Naive thymus-derived CD8-positive, alpha-beta T cell (primary cell): ENCODE measurements at regions not wholly inside any gene's neighbourhood (a gene's known extent, or its start where the extent isn't known, plus 50 kb on each side); places are given as distances from the start of the nearest gene placed in this dataset.
A peak's percentile ranks its signal among the peaks of the same experiment; 100 is the strongest.
"Not testable (repeated sequence)": the region's sequence is repeated elsewhere in the genome, so short reads cannot be mapped to it uniquely, and the experiment has no call there.

ENCODE experiments used
- ATAC-seq, 2 donors: fragments of 150-1000 bp; cut with Tn5 transposase in 1 of 2; sonication (Bioruptor Pico), chemical (Tn5 transposase) in 1 of 2; 1 replicate in 1 of 2; 2 replicates in 1 of 2; pipeline ENCODE4 v1.10.0; 2021; ENCODE audit warnings: mild to moderate bottlenecking in 2 of 2, moderate library complexity in 2 of 2
- POLR2A ChIA-PET: fragments of 350-600 bp; sonication (Branson Sonifier 250); formaldehyde crosslinking; loops from one replicate; lab custom pipeline; 2021; ENCODE audit warnings: antibody characterized with exemption; lab: Charles Lee
- DNase-seq, 10 donors: peaks; one replicate each; pipeline versions ENCODE4 v3.0.0 to v3.0.0-alpha.2; 2020 to 2022
- H3K27ac Mint-ChIP-seq, 10 donors: one replicate each; pipeline ENCODE4 v1.8.0; 2020 to 2022; ENCODE audit warnings: mild to moderate bottlenecking in 10 of 10, mixed read lengths in 10 of 10, moderate library complexity in 4 of 10, inconsistent platforms in 1 of 10
- H3K27me3 Mint-ChIP-seq, 5 donors: one replicate each; pipeline ENCODE4 v1.8.0; 2021 to 2022; ENCODE audit warnings: mixed read lengths in 5 of 5
- H3K36me3 Mint-ChIP-seq, 3 donors: one replicate each; pipeline ENCODE4 v1.8.0; 2020 to 2022; ENCODE audit warnings: mixed read lengths in 3 of 3, mild to moderate bottlenecking in 2 of 3, inconsistent platforms in 1 of 3
- H3K4me1 Mint-ChIP-seq, 4 donors: one replicate each; pipeline ENCODE4 v1.8.0; 2021 to 2022; ENCODE audit warnings: mixed read lengths in 4 of 4
- H3K4me3 Mint-ChIP-seq, 10 donors: one replicate each; pipeline ENCODE4 v1.8.0; 2020 to 2022; ENCODE audit warnings: mild to moderate bottlenecking in 10 of 10, mixed read lengths in 10 of 10, moderate library complexity in 6 of 10, inconsistent platforms in 1 of 10
- H3K9me3 Mint-ChIP-seq, 9 donors: one replicate each; pipeline ENCODE4 v1.8.0; 2020 to 2022; ENCODE audit warnings: mixed read lengths in 9 of 9, mild to moderate bottlenecking in 3 of 9, inconsistent platforms in 1 of 9, moderate library complexity in 1 of 9

GRCh38 chr11:36746886-36747710, 149.1 kb upstream of the RAG2 start:
- POLR2A ChIA-PET = no interaction called here
- Mint-ChIP-seq H3K4me1 (peaks cover 0 to 7% (median 5%) of the 10 kb centered on the region in 4 donors), H3K4me3 (no peak overlapping the region), H3K36me3 (no peaks in the 10 kb centered on the region), H3K27me3 (peaks cover 22 to 66% (median 30%) of the 10 kb centered on the region in 5 donors), H3K27ac (no peak overlapping the region), H3K9me3 (no peaks in the 10 kb centered on the region)
- DNase-seq (peak; percentile 52 to 87 (median 78)), ATAC-seq (peak; percentile 97 to 100)

- ATAC-seq = peak in 1 of 2 donors; percentile 28
- Mint-ChIP-seq H3K9me3 (no peaks in the 10 kb centered on the region), H3K4me1 (peaks cover 0 to 7% (median 5%) of the 10 kb centered on the region in 4 donors), H3K27ac (no peak overlapping the region), H3K4me3 (no peak overlapping the region), H3K36me3 (no peaks in the 10 kb centered on the region), H3K27me3 (peaks cover 27 to 79% (median 39%) of the 10 kb centered on the region in 5 donors)
- DNase-seq = peak; percentile 13 to 69 (median 35)
- POLR2A ChIA-PET = no interaction called here
These were observed 146.5 kb upstream of the RAG2 start for GRCh38 chr11:36744375-36745168.

GRCh38 chr11:36743039-36743438, 145.0 kb upstream of the RAG2 start:
- peaks cover 24 to 73% (median 39%) of the 10 kb centered on the region in 5 donors for H3K27me3 Mint-ChIP-seq
- H3K4me3 Mint-ChIP-seq = no peak overlapping the region
- peaks cover 0 to 7% (median 5%) of the 10 kb centered on the region in 4 donors for H3K4me1 Mint-ChIP-seq
- no peaks in the 10 kb centered on the region for H3K36me3 Mint-ChIP-seq
- ATAC-seq (no peak), DNase-seq (no peak)
- no peak overlapping the region for H3K27ac Mint-ChIP-seq
- no peaks in the 10 kb centered on the region for H3K9me3 Mint-ChIP-seq
- POLR2A ChIA-PET = no interaction called here

GRCh38 chr11:36741515-36741914, 143.5 kb upstream of the RAG2 start:
- POLR2A ChIA-PET = no interaction called here
- Mint-ChIP-seq H3K27me3 (peaks cover 23 to 65% (median 31%) of the 10 kb centered on the region in 5 donors), H3K4me1 (peaks cover 0 to 7% (median 4%) of the 10 kb centered on the region in 4 donors), H3K9me3 (no peaks in the 10 kb centered on the region), H3K36me3 (no peaks in the 10 kb centered on the region), H3K4me3 (no peak overlapping the region), H3K27ac (no peak overlapping the region)
- no peak for DNase-seq
- no peak for ATAC-seq

GRCh38 chr11:36738292-36738861, 140.3 kb upstream of the RAG2 start:
- no peaks in the 10 kb centered on the region for H3K4me1 Mint-ChIP-seq
- H3K27me3 Mint-ChIP-seq = peaks cover 11 to 38% (median 19%) of the 10 kb centered on the region in 5 donors
- peaks cover 0 to 4% (median 0%) of the 10 kb centered on the region in 9 donors for H3K9me3 Mint-ChIP-seq
- H3K27ac Mint-ChIP-seq = no peak overlapping the region
- POLR2A ChIA-PET = no interaction called here
- DNase-seq (no peak), ATAC-seq (no peak)
- H3K36me3 Mint-ChIP-seq = peaks cover 0 to 4% (median 0%) of the 10 kb centered on the region in 3 donors
- no peak overlapping the region for H3K4me3 Mint-ChIP-seq

- DNase-seq (no peak), ATAC-seq (no peak)
- Mint-ChIP-seq H3K4me3 (no peak overlapping the region), H3K36me3 (peaks cover 0 to 4% (median 0%) of the 10 kb centered on the region in 3 donors), H3K27ac (no peak overlapping the region), H3K4me1 (no peaks in the 10 kb centered on the region), H3K27me3 (peaks cover 16 to 34% (median 24%) of the 10 kb centered on the region in 5 donors), H3K9me3 (peaks cover 0 to 4% (median 0%) of the 10 kb centered on the region in 9 donors)
- POLR2A ChIA-PET = no interaction called here
These were observed 138.1 kb upstream of the RAG2 start for GRCh38 chr11:36736103-36736502.

- H3K27ac Mint-ChIP-seq, H3K4me3 Mint-ChIP-seq, POLR2A ChIA-PET, H3K36me3 Mint-ChIP-seq, H3K4me1 Mint-ChIP-seq, H3K9me3 Mint-ChIP-seq, ATAC-seq, DNase-seq: not testable (repeated sequence)
- peaks cover 9 to 21% (median 15%) of the 10 kb centered on the region in 5 donors for H3K27me3 Mint-ChIP-seq
These were observed 135.7 kb upstream of the RAG2 start for GRCh38 chr11:36733721-36734120.

- no peak for ATAC-seq
- DNase-seq = no peak
- no peak overlapping the region for H3K27ac Mint-ChIP-seq
- H3K4me1 Mint-ChIP-seq = no peaks in the 10 kb centered on the region
- H3K27me3 Mint-ChIP-seq = peaks cover 10 to 23% (median 19%) of the 10 kb centered on the region in 5 donors
- H3K4me3 Mint-ChIP-seq = no peak overlapping the region
- POLR2A ChIA-PET = no interaction called here
- peaks cover 0 to 3% (median 0%) of the 10 kb centered on the region in 9 donors for H3K9me3 Mint-ChIP-seq
- H3K36me3 Mint-ChIP-seq = peaks cover 0 to 1% (median 0%) of the 10 kb centered on the region in 3 donors
These were observed 132.7 kb upstream of the RAG2 start for GRCh38 chr11:36730761-36731160.

GRCh38 chr11:36729825-36730224, 131.8 kb upstream of the RAG2 start:
- no peak overlapping the region for H3K27ac Mint-ChIP-seq
- ATAC-seq (no peak), DNase-seq (no peak)
- peaks cover 10 to 30% (median 19%) of the 10 kb centered on the region in 5 donors for H3K27me3 Mint-ChIP-seq
- POLR2A ChIA-PET = no interaction called here
- H3K4me1 Mint-ChIP-seq = no peaks in the 10 kb centered on the region
- peaks cover 0 to 3% (median 0%) of the 10 kb centered on the region in 9 donors for H3K9me3 Mint-ChIP-seq
- H3K36me3 Mint-ChIP-seq = no peaks in the 10 kb centered on the region
- no peak overlapping the region for H3K4me3 Mint-ChIP-seq

GRCh38 chr11:36726420-36726819, 128.4 kb upstream of the RAG2 start:
- DNase-seq (no peak), ATAC-seq (no peak)
- Mint-ChIP-seq H3K4me3 (no peak overlapping the region), H3K27me3 (peaks cover 10 to 43% (median 25%) of the 10 kb centered on the region in 5 donors), H3K36me3 (no peaks in the 10 kb centered on the region), H3K27ac (no peak overlapping the region), H3K9me3 (no peaks in the 10 kb centered on the region), H3K4me1 (no peaks in the 10 kb centered on the region)
- POLR2A ChIA-PET = no interaction called here

- Mint-ChIP-seq H3K9me3 (no peaks in the 10 kb centered on the region), H3K36me3 (no peaks in the 10 kb centered on the region), H3K4me1 (no peaks in the 10 kb centered on the region), H3K27ac (no peak overlapping the region), H3K4me3 (no peak overlapping the region), H3K27me3 (peaks cover 8 to 43% (median 21%) of the 10 kb centered on the region in 5 donors)
- POLR2A ChIA-PET = no interaction called here
- no peak for ATAC-seq
- no peak for DNase-seq
These were observed 126.8 kb upstream of the RAG2 start for GRCh38 chr11:36724742-36725385.

GRCh38 chr11:36722421-36722820, 124.4 kb upstream of the RAG2 start:
- no peak overlapping the region for H3K27ac Mint-ChIP-seq
- no peaks in the 10 kb centered on the region for H3K9me3 Mint-ChIP-seq
- H3K36me3 Mint-ChIP-seq = no peaks in the 10 kb centered on the region
- ATAC-seq (no peak), DNase-seq (no peak)
- no peak overlapping the region for H3K4me3 Mint-ChIP-seq
- POLR2A ChIA-PET = no interaction called here
- no peaks in the 10 kb centered on the region for H3K4me1 Mint-ChIP-seq
- peaks cover 11 to 39% (median 25%) of the 10 kb centered on the region in 5 donors for H3K27me3 Mint-ChIP-seq
